ENCODE measurements at regions not wholly inside any gene's neighbourhood (a gene's known extent, or its start where the extent isn't known, plus 50 kb on each side); places are given as distances from the start of the nearest gene placed in this dataset.

DNA sequence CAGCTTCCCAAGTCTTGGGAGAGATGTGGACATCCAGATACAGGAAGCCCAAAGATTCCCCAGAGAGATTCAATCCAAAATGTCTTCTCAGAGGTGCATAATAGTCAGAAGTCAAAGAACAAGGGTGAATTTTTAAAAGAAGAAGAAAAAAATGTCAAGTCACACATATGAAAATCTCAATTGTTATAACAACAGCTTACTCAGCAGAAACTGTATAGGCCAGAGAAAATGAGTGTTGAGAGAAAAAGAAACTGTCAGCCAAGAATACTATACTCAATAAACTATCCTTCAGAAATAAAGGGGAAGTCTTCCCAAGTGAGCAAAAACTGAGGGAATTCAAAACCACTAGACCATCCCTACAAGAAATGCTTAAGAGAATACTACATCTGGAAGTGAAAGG lies 612.9 kb upstream of the POU3F3 start:
- TF ChIP-seq POLR2A (IDR thresholded peaks at IDR 0.05) (no peak), EP300 (IDR thresholded peaks at IDR 0.05) (no peak)
- TF ChIP-seq, protein P1, sequence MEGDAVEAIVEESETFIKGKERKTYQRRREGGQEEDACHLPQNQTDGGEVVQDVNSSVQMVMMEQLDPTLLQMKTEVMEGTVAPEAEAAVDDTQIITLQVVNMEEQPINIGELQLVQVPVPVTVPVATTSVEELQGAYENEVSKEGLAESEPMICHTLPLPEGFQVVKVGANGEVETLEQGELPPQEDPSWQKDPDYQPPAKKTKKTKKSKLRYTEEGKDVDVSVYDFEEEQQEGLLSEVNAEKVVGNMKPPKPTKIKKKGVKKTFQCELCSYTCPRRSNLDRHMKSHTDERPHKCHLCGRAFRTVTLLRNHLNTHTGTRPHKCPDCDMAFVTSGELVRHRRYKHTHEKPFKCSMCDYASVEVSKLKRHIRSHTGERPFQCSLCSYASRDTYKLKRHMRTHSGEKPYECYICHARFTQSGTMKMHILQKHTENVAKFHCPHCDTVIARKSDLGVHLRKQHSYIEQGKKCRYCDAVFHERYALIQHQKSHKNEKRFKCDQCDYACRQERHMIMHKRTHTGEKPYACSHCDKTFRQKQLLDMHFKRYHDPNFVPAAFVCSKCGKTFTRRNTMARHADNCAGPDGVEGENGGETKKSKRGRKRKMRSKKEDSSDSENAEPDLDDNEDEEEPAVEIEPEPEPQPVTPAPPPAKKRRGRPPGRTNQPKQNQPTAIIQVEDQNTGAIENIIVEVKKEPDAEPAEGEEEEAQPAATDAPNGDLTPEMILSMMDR (IDR thresholded peaks at IDR 0.05) = no peak
